Right lobe of liver (tissue), 4 donors: ENCODE measurements at regions not wholly inside any gene's neighbourhood (a gene's known extent, or its start where the extent isn't known, plus 50 kb on each side); places are given as distances from the start of the nearest gene placed in this dataset.

ENCODE experiments used
- POLR2A ChIP-seq: fragments of 450-650 bp; IDR thresholded peaks from one replicate; pipeline ENCODE4 v1.6.1; 2017; ENCODE audit warnings: antibody characterized with exemption, mild to moderate bottlenecking
- TF ChIP-seq, protein P1 (sequence below), 4 donors: fragments of 200-600 bp in 3 of 4; fragments of 450-650 bp in 1 of 4; IDR thresholded peaks; one replicate each; pipeline versions ENCODE4 v1.5.1 to v1.8.0; 2016 to 2022; ENCODE audit warnings: antibody characterized with exemption in 4 of 4, mild to moderate bottlenecking in 2 of 4
- donor health status: DM: no; HTN: no; CAD: no.
- donor health status: DM: no; HTN: no; CAD: no.
- donor health status: DM: no; HTN: yes; CAD: no.

DNA sequence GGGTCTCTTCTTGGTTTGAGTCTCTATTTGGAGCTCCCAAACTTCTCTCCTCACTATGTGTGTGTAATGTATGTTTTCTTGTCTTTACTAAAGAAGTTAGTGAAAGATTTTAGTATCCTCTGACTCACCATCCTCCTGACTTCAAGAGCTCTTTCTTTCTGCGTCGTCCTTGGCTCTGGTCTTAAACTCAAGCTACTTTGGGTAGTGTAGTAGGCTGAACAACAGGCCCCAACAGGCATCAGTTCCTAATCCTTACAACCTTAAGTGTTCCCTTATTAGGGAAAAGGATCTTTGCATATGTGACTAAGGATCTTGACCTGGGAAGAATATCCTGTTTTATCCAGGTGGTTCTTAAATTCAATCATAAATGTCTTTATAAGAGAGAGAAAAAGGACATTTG, 810.2 kb downstream of the MAFB start:
- TF ChIP-seq, protein P1, sequence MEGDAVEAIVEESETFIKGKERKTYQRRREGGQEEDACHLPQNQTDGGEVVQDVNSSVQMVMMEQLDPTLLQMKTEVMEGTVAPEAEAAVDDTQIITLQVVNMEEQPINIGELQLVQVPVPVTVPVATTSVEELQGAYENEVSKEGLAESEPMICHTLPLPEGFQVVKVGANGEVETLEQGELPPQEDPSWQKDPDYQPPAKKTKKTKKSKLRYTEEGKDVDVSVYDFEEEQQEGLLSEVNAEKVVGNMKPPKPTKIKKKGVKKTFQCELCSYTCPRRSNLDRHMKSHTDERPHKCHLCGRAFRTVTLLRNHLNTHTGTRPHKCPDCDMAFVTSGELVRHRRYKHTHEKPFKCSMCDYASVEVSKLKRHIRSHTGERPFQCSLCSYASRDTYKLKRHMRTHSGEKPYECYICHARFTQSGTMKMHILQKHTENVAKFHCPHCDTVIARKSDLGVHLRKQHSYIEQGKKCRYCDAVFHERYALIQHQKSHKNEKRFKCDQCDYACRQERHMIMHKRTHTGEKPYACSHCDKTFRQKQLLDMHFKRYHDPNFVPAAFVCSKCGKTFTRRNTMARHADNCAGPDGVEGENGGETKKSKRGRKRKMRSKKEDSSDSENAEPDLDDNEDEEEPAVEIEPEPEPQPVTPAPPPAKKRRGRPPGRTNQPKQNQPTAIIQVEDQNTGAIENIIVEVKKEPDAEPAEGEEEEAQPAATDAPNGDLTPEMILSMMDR (IDR thresholded peaks at IDR 0.05): no peak
- TF ChIP-seq POLR2A: no peak
